H9 (cell line): ENCODE measurements at regions not wholly inside any gene's neighbourhood (a gene's known extent, or its start where the extent isn't known, plus 50 kb on each side); places are given as distances from the start of the nearest gene placed in this dataset.
"Not testable (repeated sequence)": the region's sequence is repeated elsewhere in the genome, so short reads cannot be mapped to it uniquely, and the experiment has no call there.

Experiments
- DNase-seq: peaks from one replicate; pipeline ENCODE4 v3.0.0-alpha.2; 2017
- H2AFZ ChIP-seq: one replicate; pipeline ENCODE4 v1.6.1; 2013; ENCODE audit warnings: mild to moderate bottlenecking, low read length, control low read depth, moderate library complexity
- H2AK5ac ChIP-seq: 2 replicates; pipeline ENCODE4 v1.6.1; 2013; ENCODE audit warnings: low read length, control low read depth, mixed read lengths; ENCODE audit not compliant: insufficient read length
- H2BK120ac ChIP-seq: one replicate; pipeline ENCODE4 v1.6.1; 2013; ENCODE audit warnings: low read depth, mild to moderate bottlenecking, low read length, control low read depth, inconsistent platforms; ENCODE audit not compliant: poor library complexity, severe bottlenecking
- H2BK12ac ChIP-seq: 2 replicates; pipeline ENCODE4 v1.6.1; 2013; ENCODE audit warnings: low read length, control low read depth, mixed read lengths, low read depth; ENCODE audit not compliant: insufficient read length
- H2BK15ac ChIP-seq: 2 replicates; pipeline ENCODE4 v1.6.1; 2013; ENCODE audit warnings: low read depth, low read length, control low read depth
- H2BK20ac ChIP-seq: one replicate; pipeline ENCODE4 v1.6.1; 2013; ENCODE audit warnings: low read depth, mild to moderate bottlenecking, low read length, control low read depth, inconsistent platforms; ENCODE audit not compliant: poor library complexity, severe bottlenecking
- H2BK5ac ChIP-seq: 2 replicates; pipeline ENCODE4 v1.6.1; 2013; ENCODE audit warnings: low read length, control low read depth, mixed read lengths; ENCODE audit not compliant: insufficient read length
- H3K14ac ChIP-seq: 2 replicates; pipeline ENCODE4 v1.6.1; 2013; ENCODE audit warnings: low read length, control low read depth; ENCODE audit not compliant: insufficient read depth
- H3K18ac ChIP-seq: 2 replicates; pipeline ENCODE4 v1.6.1; 2013; ENCODE audit warnings: low read depth, mild to moderate bottlenecking, mixed read lengths, low read length, control low read depth; ENCODE audit not compliant: insufficient read length
- H3K23ac ChIP-seq: 2 replicates; pipeline ENCODE4 v1.6.1; 2013; ENCODE audit warnings: low read length, control low read depth, mixed read lengths, low read depth; ENCODE audit not compliant: insufficient read length
- H3K23me2 ChIP-seq: 2 replicates; pipeline ENCODE4 v1.6.1; 2013; ENCODE audit warnings: low read depth, mild to moderate bottlenecking, mixed read lengths, low read length, control low read depth; ENCODE audit not compliant: insufficient read length, poor library complexity, severe bottlenecking
- H3K27ac ChIP-seq: 2 replicates; pipeline ENCODE4 v1.5.1; 2013; ENCODE audit warnings: low read length, control low read depth, mixed read lengths, low read depth; ENCODE audit not compliant: insufficient read length
- H3K27me3 ChIP-seq: 2 replicates; pipeline ENCODE4 v1.6.1; 2013; ENCODE audit warnings: low read length, control low read depth, inconsistent platforms; ENCODE audit not compliant: insufficient read depth
- H3K4ac ChIP-seq: 2 replicates; pipeline ENCODE4 v1.6.1; 2013; ENCODE audit warnings: low read depth, mild to moderate bottlenecking, control low read depth, inconsistent platforms, low read length, moderate library complexity
- H3K4me1 ChIP-seq: 2 replicates; pipeline ENCODE4 v1.6.1; 2013; ENCODE audit warnings: low read length, control low read depth, inconsistent platforms; ENCODE audit not compliant: insufficient read depth
- H3K4me2 ChIP-seq: 2 replicates; pipeline ENCODE4 v1.6.1; 2013; ENCODE audit warnings: low read length, control low read depth, mixed read lengths; ENCODE audit not compliant: insufficient read length, insufficient read depth
- H3K56ac ChIP-seq: 2 replicates; pipeline ENCODE4 v1.6.1; 2013; ENCODE audit warnings: low read depth, mild to moderate bottlenecking, mixed read lengths, low read length, control low read depth; ENCODE audit not compliant: insufficient read length
- H3K79me1 ChIP-seq: 2 replicates; pipeline ENCODE4 v1.6.1; 2013; ENCODE audit warnings: low read depth, mild to moderate bottlenecking, moderate library complexity, low read length, control low read depth, inconsistent platforms; ENCODE audit not compliant: insufficient read depth, poor library complexity, severe bottlenecking
- H3K79me2 ChIP-seq: 2 replicates; pipeline ENCODE4 v1.6.1; 2013; ENCODE audit warnings: low read length, control low read depth, inconsistent platforms; ENCODE audit not compliant: insufficient read depth
- H3K9ac ChIP-seq: 2 replicates; pipeline ENCODE4 v1.6.1; 2013; ENCODE audit warnings: low read length, control low read depth, mixed read lengths; ENCODE audit not compliant: insufficient read length; ENCODE audit errors: extremely low read depth
- H3K9me3 ChIP-seq: one replicate; pipeline ENCODE4 v1.6.1; 2013; ENCODE audit warnings: low read depth, low read length, inconsistent platforms; ENCODE audit not compliant: control insufficient read depth
- H3T11ph ChIP-seq: one replicate; pipeline ENCODE4 v1.6.1; 2013; ENCODE audit warnings: mild to moderate bottlenecking, low read length, control low read depth, inconsistent platforms
- H4K20me1 ChIP-seq: one replicate; pipeline ENCODE4 v1.6.1; 2013; ENCODE audit not compliant: control insufficient read depth, insufficient read length, insufficient read depth
- H4K5ac ChIP-seq: 2 replicates; pipeline ENCODE4 v1.6.1; 2013; ENCODE audit warnings: low read depth, mild to moderate bottlenecking, mixed read lengths, low read length, control low read depth; ENCODE audit not compliant: insufficient read length
- H4K8ac ChIP-seq: replicated peaks from 2 replicates; pipeline ENCODE4 v1.6.1; 2013; ENCODE audit warnings: low read length, control low read depth, mixed read lengths, low read depth; ENCODE audit not compliant: insufficient read length
- H4K91ac ChIP-seq: 2 replicates; pipeline ENCODE4 v1.6.1; 2013; ENCODE audit warnings: low read depth, mild to moderate bottlenecking, moderate library complexity, mixed read lengths, low read length, control low read depth; ENCODE audit not compliant: insufficient read length
- H3K27ac Mint-ChIP-seq, 3 experiments: 2 replicates in 2 of 3; 3 replicates in 1 of 3; pipeline ENCODE4 v1.8.0; 2020 to 2021; ENCODE audit warnings: mixed read lengths in 3 of 3, mild to moderate bottlenecking in 1 of 3, moderate library complexity in 1 of 3
- H3K27me3 Mint-ChIP-seq: 2 replicates; pipeline ENCODE4 v1.8.0; 2021; ENCODE audit warnings: low read depth, mild to moderate bottlenecking, moderate library complexity, mixed read lengths
- H3K36me3 Mint-ChIP-seq, 3 experiments: 2 replicates in 2 of 3; 3 replicates in 1 of 3; pipeline ENCODE4 v1.8.0; 2020 to 2021; ENCODE audit warnings: low read depth in 3 of 3, mixed read lengths in 3 of 3; ENCODE audit not compliant: insufficient read depth in 1 of 3
- H3K4me1 Mint-ChIP-seq, 2 experiments: 2 replicates each; pipeline ENCODE4 v1.8.0; 2020; ENCODE audit warnings: mixed read lengths in 2 of 2
- H3K4me3 Mint-ChIP-seq, 2 experiments: 2 replicates in 1 of 2; 3 replicates in 1 of 2; pipeline ENCODE4 v1.8.0; 2020 to 2021; ENCODE audit warnings: mild to moderate bottlenecking in 2 of 2, mixed read lengths in 2 of 2, moderate library complexity in 1 of 2
- H3K9me3 Mint-ChIP-seq, 2 experiments: 2 replicates in 1 of 2; 3 replicates in 1 of 2; pipeline ENCODE4 v1.8.0; 2020; ENCODE audit warnings: mild to moderate bottlenecking in 2 of 2, mixed read lengths in 2 of 2, moderate library complexity in 1 of 2
- WGBS: extraction: QIAGEN DNeasy Blood & Tissue Kit; methylation state at CpG from one replicate; pipeline ENCODE4 v1.1.7; 2013; ENCODE audit warnings: missing lambda C conversion rate, low lambda C conversion rate, mixed read lengths; ENCODE audit not compliant: insufficient read length; ENCODE audit errors: extremely low coverage; 5-methylcytosine and 5-hydroxymethylcytosine counted together

GRCh38 chr17:62137734-62138624, 72.9 kb upstream of the MED13 start:
- not testable (repeated sequence) for H2AK5ac ChIP-seq, H2BK120ac ChIP-seq, H3K9ac ChIP-seq, H3K27me3 Mint-ChIP-seq, H3K27me3 ChIP-seq, H3K9me3 Mint-ChIP-seq, H3K18ac ChIP-seq, H3K23me2 ChIP-seq, H3K23ac ChIP-seq, H3K27ac Mint-ChIP-seq, H4K91ac ChIP-seq, H4K5ac ChIP-seq, H3K4me1 Mint-ChIP-seq, H3K9me3 ChIP-seq, H3K4ac ChIP-seq, H2BK12ac ChIP-seq, H3K14ac ChIP-seq, H3K4me3 Mint-ChIP-seq, H3K4me2 ChIP-seq, DNase-seq, H3K4me1 ChIP-seq, H4K8ac ChIP-seq, H3K79me2 ChIP-seq, H4K20me1 ChIP-seq, H3K36me3 Mint-ChIP-seq, H3K56ac ChIP-seq, H2AFZ ChIP-seq, H3T11ph ChIP-seq, H2BK15ac ChIP-seq, H2BK5ac ChIP-seq, H3K27ac ChIP-seq, H2BK20ac ChIP-seq, H3K79me1 ChIP-seq
- WGBS, result no CpG with 5 or more reads among the region's 92 CpGs

GRCh38 chr17:62137013-62137733, 72.1 kb upstream of the MED13 start:
- not testable (repeated sequence) for H2BK120ac ChIP-seq, H4K91ac ChIP-seq, H3K27me3 ChIP-seq, H3K36me3 Mint-ChIP-seq, H2BK20ac ChIP-seq, H3K14ac ChIP-seq, H3K27ac Mint-ChIP-seq, H3K56ac ChIP-seq, H3K23ac ChIP-seq, H3K27ac ChIP-seq, H3K9ac ChIP-seq, H4K5ac ChIP-seq, H4K20me1 ChIP-seq, H2BK12ac ChIP-seq, H3K4ac ChIP-seq, H3K79me2 ChIP-seq, H3K23me2 ChIP-seq, H3K18ac ChIP-seq, H3K4me2 ChIP-seq, H2BK15ac ChIP-seq, H3K4me1 ChIP-seq, H3K79me1 ChIP-seq, H2AK5ac ChIP-seq, H3K9me3 Mint-ChIP-seq, DNase-seq, H3T11ph ChIP-seq, H3K4me1 Mint-ChIP-seq, H3K4me3 Mint-ChIP-seq, H3K27me3 Mint-ChIP-seq, H4K8ac ChIP-seq, H3K9me3 ChIP-seq, H2AFZ ChIP-seq, H2BK5ac ChIP-seq
- no CpG with 5 or more reads among the region's 40 CpGs for WGBS
